HG03575 (cell line): ENCODE measurements at regions not wholly inside any gene's neighbourhood (a gene's known extent, or its start where the extent isn't known, plus 50 kb on each side); places are given as distances from the start of the nearest gene placed in this dataset.
"Not testable (repeated sequence)": the region's sequence is repeated elsewhere in the genome, so short reads cannot be mapped to it uniquely, and the experiment has no call there.

Source experiments
- ATAC-seq: cut with Tn5 transposase; IDR thresholded peaks from one replicate; pipeline ENCODE4 v1.9.1; 2021; ENCODE audit not compliant: unreplicated experiment, insufficient number of reproducible peaks, low FRiP score; ENCODE audit errors: extremely low read depth

GRCh38 chrX:7647831-7648230, 195.1 kb upstream of the VCX start:
- ATAC-seq: no peak

DNA sequence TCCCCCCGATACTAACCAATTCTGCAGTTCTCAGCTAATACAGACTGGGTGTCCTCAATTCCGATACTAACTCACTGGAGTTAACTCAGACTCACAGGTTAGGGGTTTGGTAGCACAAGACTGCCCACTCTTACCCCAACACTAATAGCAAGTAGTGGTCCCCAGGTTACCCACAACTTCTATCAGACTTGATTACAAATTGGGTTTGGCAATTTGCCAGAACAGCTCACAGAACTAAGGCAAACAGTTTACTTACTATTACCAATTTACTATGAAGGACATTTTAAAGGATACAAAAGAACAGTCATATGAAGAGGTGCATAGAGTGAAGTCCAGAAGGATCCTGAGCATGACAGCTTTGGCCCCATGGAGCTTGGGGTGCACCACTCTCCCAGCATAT, 201.8 kb upstream of the VCX start:
- ATAC-seq: no peak

DNA sequence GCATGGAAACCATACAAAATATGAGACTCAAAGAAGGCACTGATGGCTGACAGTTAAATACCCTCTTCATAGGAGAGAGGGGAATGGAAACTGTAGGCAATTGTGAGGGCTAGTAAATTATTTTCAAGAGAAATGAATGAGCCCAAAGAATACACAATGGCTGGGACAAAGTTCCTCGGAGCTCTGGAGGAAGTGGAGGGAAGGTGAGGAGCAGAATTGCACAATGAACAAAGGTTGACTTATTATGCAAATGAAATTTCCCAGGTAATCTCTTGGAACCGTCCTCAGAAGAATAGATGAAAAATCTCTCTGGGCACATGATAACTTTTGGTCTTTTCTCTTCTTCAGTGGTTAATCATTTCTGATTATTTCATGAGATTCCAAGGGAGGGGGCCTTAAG, 202.6 kb upstream of the VCX start:
- ATAC-seq: no peak

DNA sequence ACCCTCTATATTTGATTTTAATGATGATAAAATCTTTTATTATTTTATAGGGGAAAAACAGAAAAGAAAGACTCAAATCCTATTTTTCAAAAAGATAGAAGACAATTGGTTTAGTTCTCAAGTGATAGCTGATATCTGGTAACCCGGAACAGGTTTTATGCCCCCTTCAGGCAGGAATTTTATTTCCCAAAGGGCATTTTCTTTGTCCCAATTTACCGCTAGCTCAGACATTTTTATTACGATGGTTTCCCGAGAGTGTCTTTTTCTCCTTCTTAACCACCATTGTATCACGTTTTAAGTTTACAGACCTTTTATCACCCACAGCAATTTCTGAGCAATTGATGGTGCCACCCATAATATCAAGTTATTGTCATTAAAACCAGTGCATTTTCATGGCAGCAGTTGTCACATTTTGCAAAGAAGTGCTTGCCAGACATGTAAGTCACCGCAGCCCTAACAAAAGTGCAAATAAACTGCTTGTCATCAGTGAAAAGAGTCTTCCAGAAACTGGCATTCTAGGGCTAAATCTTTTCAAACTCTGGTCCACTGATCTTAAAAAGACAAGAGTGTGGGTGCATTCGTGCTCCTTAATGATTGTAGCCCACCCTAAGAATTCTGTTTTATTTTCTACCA, 204.8 kb upstream of the VCX start:
- ATAC-seq: no peak

GRCh38 chrX:7637066-7637465, 205.9 kb upstream of the VCX start:
- ATAC-seq: no peak

DNA sequence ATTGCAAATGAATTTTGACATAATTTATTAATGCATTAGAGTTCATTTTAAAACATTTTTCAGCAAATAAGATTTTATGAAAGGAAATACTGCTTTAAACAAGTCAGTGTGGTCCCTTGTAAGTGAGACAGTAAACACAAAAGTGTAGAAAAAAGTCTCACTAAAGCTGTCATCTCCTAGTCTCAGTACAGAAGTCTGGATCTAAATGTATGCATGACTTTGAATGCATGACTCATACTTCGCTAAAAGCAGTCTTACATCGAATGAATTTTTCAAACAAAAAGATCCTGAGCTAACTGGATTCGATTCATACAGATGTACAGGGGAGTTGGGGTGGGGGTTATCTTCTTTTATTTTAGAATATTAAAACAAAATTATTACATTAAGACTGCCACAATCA, 207.4 kb upstream of the VCX start:
- ATAC-seq: no peak

DNA sequence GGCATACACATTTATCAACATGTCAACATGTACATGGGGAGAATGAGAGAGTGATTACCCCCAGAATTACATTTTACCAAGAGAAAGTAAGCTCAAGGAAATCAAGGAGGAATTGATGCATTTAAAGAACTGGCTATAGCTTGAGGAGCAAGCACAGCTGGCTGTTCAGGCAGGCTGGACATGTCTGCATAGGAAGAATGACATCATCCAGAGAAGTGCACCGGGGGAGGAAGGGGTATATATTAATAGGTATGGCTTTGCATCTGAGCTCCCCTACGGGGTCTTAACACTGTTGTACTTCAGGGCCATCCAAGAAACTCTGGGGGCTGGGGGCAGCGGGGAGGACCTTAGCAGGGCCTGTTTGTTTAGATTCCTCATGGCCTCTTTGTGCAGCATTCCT, 222.4 kb upstream of the VCX start:
- no peak for ATAC-seq

DNA sequence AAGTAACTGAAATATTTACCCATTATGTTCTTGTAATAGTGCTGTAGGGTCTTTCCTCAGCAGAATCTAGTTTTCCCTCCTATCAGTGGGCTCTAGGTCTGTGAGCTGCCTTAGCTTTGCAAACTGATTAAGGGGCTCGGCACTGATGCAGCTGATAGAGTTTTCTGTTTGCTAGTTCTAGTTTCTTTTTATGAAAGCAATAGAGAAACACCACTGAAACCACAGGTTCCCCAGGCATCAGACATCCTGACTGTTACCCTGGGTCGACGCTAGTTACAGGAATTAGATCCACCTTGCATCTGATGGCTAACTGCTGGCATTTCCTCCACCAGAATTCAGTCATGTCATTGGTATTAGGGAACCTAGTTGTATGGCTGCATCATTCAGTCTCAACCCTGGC, 225.0 kb upstream of the VCX start:
- ATAC-seq: no peak

GRCh38 chrX:7614616-7615015, 228.4 kb upstream of the VCX start:
- ATAC-seq: no peak

DNA sequence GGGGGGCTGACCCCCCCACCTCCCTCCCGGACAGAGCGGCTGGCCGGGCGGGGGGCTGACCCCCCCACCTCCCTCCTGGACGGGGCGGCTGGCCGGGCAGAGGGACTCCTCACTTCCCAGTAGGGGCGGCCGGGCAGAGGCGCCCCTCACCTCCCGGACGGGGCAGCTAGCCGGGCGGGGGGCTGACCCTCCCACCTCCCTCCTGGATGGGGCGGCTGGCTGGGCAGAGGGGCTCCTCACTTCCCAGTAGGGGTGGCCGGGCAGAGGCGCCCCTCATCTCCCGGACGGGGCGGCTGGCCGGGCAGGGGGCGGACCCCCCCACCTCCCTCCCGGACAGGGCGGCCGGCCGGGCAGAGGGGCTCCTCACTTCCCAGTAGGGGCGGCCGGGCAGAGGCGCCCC, 234.3 kb upstream of the VCX start:
- ATAC-seq: not testable (repeated sequence)

DNA sequence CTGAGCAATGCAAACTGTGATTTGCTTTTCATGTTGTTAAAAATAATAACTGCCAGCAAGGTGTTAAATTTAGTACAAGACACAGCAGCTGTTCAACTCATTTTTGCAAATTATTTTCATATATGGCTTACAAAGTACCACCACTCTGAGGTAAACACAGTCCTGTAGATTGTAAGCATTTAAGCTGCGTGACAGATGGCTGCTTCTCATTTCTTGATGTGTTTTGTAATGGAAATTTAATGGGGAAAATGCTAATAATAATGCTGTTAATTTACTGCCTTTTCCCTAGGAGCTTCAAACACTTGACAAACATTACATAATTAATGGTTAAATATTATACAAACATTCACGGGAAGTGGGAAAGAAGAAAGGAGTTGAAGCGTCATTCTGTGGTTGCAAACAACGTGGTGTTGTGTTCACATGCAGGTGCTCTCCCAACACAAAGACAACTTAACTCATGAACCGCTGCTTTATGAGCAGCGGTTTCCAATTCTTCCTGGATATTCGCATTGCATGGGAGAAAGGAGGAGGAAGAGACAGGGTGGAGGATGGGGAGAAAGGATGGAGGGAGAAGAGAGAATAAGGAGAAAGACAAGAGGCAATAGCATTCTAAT, 236.8 kb upstream of the VCX start:
- no peak for ATAC-seq

DNA sequence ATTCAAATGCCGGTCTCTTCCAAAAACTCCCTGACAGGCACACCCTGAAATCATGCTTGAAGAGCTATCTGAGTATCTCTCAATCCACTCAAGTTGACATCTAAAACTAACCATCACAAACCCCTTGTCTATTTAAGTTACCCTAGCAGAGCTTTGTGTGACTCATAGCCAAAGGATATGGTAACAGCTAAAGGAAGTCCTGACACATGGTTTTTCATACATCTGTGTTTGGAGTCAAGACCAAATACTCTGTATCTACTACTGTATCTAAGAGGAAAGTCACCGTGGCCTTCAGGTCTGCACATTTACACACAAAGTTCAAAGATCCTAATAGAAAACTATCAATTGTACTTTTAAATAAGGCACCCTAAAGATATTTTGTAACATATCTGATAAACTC, 239.6 kb upstream of the VCX start:
- no peak for ATAC-seq

GRCh38 chrX:7596822-7597221, 246.1 kb upstream of the VCX start:
- ATAC-seq: no peak

- not testable (repeated sequence) for ATAC-seq
Observed at GRCh38 chrX:7593370-7593769, 249.6 kb upstream of the VCX start.

- ATAC-seq: no peak
Observed at GRCh38 chrX:7586126-7586525, 256.8 kb upstream of the VCX start.

DNA sequence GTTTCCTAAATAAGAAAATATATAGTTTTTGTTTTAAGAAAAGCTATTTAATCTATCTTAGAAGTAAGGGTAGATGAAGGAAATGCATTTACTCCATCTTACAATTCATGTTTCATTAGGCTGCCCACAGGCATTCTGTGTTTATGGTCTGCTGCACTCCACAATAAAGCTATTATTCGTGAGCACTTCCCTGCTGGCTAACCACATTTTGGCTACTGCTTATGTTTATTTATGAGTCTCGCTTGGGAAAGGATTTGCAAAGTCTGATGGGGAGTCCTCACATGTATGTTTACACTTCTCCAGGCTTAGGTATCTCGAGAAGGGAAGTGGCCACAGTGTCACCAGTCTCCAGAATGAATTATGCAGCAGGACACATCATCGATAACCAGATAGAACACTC, 260.8 kb upstream of the VCX start:
- no peak for ATAC-seq

GRCh38 chrX:7580127-7580526, 262.8 kb upstream of the VCX start:
- ATAC-seq: no peak

DNA sequence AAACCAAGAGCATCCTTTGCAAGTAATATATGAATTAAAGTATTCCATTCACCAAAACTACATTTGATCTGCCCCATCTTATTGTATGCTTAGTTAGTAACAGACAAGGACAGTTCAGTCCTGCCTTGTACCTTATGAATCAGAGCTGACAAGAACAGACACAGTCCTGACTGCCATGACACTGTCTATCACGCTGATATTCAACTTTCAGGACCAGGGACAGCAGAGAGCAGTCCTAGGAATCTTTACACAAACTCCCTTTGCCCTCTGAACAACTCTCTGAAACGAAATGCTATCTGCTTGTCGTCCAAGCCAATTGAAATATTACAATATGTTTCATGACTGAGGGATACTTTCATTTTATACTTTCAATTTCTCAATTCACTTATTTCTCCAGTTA, 268.6 kb upstream of the VCX start:
- ATAC-seq: no peak

DNA sequence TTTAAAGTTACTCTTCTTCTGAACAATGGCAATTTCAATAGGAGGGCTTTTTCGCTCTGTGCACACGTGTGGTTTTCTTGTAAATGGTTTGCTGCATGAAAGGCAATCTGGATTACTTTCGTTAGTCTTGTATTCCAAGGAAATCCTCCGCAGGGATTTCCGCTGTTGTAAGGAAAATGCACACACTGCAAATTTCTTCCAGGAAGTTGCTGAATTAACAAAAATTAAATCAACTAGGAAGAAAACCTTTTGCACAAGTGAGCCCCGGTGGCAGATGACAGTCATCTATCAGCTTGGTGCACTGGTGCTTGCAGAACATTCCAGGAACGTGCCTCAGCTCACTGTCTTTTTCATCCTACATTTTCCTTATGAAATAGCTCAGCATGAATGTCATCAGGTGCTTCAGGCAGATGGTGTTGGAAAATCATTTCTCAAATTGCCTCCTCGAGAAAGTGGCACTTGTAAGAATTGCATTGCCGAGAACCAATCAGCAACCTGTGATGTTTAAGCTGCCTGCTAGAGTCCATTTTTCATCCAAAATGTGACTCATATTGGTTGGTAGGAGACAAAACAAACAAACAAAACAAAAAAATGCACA, 272.4 kb upstream of the VCX start:
- no peak for ATAC-seq

DNA sequence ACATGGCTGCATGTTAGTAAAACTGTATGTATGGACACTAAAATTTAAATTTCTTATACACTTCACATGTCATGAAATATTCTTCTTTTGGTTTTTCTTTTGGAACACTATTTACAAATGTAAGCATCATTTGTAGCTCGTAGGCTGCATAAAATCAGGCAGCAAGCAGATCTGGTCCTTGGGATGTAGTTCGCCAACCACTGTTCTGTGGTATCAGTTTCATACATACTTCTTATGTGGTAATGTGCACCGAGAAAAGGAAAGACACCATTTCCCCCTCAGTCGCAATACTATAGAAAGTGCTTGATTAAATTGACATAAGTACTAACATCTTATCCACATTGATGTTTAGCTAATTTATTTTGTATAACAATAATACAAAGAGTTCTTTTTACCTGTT, 274.4 kb upstream of the VCX start:
- ATAC-seq: no peak

DNA sequence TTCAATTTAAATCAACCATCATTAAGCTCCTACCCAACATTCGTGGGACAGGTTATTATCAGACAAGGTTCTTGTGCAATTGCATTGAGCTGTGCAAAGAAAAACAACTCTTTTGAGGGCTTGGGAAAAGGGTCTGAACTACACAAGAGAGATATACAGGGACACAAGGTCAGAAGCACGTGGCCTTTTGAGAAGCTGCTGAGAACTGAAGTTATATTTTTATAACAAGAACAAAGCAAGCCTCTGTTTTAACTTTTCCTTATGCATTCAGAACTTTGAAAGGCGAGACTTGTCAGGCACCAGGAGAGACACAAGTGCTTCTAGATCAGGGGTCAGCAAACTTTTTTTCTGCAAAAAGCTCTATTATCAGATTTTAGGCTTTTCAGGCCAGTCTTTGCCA, 274.8 kb upstream of the VCX start:
- ATAC-seq: no peak
